ENCODE measurements at regions not wholly inside any gene's neighbourhood (a gene's known extent, or its start where the extent isn't known, plus 50 kb on each side); places are given as distances from the start of the nearest gene placed in this dataset.

DNA sequence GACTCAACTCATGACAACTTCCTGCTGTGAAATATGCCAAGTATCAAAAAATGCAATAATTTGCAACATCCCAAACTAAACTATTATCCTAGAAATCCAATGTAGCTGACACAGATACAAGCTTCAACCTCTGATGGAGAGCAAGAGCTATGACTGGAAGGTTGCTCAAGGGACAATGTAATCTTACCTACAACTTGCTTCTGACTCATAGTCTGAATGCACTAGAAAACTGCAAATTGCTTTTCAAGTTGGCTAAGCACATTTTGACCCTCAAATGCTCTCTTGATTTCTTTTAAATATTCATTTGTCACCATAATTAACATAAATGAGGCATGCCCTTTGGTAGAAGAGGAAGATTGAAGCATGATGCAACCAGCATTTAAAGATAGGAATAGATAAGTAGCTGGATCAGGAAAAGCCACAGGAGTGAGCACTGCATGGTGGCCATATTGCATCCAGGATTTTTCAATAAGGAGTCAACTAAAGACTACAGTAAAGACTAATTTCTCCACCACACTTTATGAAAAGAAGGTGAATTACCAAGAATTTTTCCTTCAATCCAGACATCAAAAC is 630.8 kb upstream of the GBE1 start:
- TF ChIP-seq, protein P1, sequence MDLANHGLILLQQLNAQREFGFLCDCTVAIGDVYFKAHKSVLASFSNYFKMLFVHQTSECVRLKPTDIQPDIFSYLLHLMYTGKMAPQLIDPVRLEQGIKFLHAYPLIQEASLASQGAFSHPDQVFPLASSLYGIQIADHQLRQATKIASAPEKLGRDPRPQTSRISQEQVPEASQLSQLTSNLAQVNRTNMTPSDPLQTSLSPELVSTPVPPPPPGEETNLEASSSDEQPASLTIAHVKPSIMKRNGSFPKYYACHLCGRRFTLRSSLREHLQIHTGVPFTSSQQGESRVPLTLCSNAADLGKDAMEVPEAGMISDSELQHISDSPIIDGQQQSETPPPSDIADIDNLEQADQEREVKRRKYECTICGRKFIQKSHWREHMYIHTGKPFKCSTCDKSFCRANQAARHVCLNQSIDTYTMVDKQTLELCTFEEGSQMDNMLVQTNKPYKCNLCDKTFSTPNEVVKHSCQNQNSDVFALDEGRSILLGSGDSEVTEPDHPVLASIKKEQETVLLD (IDR thresholded peaks at IDR 0.05), result no peak
- no peak for TF ChIP-seq MEF2D (tag; conservative IDR thresholded peaks at IDR 0.05; ENCODE audit: low read depth)
- no peak for TF ChIP-seq ZZZ3 (IDR thresholded peaks at IDR 0.05)
- TF ChIP-seq NR2C2 (CRISPR knock-in tag; IDR thresholded peaks at IDR 0.05), result no peak
- no peak for TF ChIP-seq NR2C2 (tag; IDR thresholded peaks at IDR 0.05)
- TF ChIP-seq MYC (IDR thresholded peaks at IDR 0.05; ENCODE audit: low read depth, low read length), result no peak
- no peak for TF ChIP-seq MYC (CRISPR knock-in tag; IDR thresholded peaks at IDR 0.05; ENCODE audit: borderline replicate concordance, low read depth)
- TF ChIP-seq ZFP91 (CRISPR knock-in tag; IDR thresholded peaks at IDR 0.05), result no peak
- no peak for TF ChIP-seq POLR2AphosphoS5 (IDR thresholded peaks at IDR 0.05; ENCODE audit: control insufficient read depth, insufficient read depth, low read depth, low read length)
- TF ChIP-seq ZNF589 (CRISPR knock-in tag; IDR thresholded peaks at IDR 0.05; ENCODE audit: low read depth), result no peak
